Upper lobe of left lung (tissue), 6 donors: ENCODE measurements at regions not wholly inside any gene's neighbourhood (a gene's known extent, or its start where the extent isn't known, plus 50 kb on each side); places are given as distances from the start of the nearest gene placed in this dataset.
"Not testable (repeated sequence)": the region's sequence is repeated elsewhere in the genome, so short reads cannot be mapped to it uniquely, and the experiment has no call there.

ENCODE experiments used
- ATAC-seq, 2 donors: fragments of 200-7000 bp; cut with Tn5 transposase; one replicate each; pipeline ENCODE4 v1.9.1; 2022; ENCODE audit warnings: mild to moderate bottlenecking in 2 of 2, moderate library complexity in 2 of 2; ENCODE audit not compliant: low FRiP score in 2 of 2
- DNase-seq, 2 donors: peaks; one replicate each; pipeline ENCODE4 v3.0.0-alpha.2; 2019 to 2020
- H3K27ac ChIP-seq, 4 donors: fragments of 200-600 bp; sonication (generic); one replicate each; pipeline ENCODE4 v1.5.1; 2016 to 2019
- H3K27me3 ChIP-seq, 4 donors: fragments of 200-600 bp; sonication (generic); one replicate each; pipeline ENCODE4 v1.5.1; 2017 to 2019
- H3K36me3 ChIP-seq, 4 donors: fragments of 200-600 bp; sonication (generic); one replicate each; pipeline ENCODE4 v1.5.1; 2016 to 2019
- H3K4me1 ChIP-seq, 4 donors: fragments of 200-600 bp; sonication (generic); one replicate each; pipeline ENCODE4 v1.5.1; 2018 to 2019
- H3K4me3 ChIP-seq, 4 donors: fragments of 200-600 bp; sonication (generic); one replicate each; pipeline ENCODE4 v1.5.1; 2017 to 2019; ENCODE audit warnings: mild to moderate bottlenecking in 2 of 4, moderate library complexity in 1 of 4
- H3K9me3 ChIP-seq, 4 donors: fragments of 200-600 bp; sonication (generic); one replicate each; pipeline ENCODE4 v1.5.1; 2018 to 2019
- CTCF ChIP-seq, 6 experiments: fragments of 450-650 bp in 4 of 6; fragments of 200-600 bp in 2 of 6; sonication (generic) in 2 of 6; IDR thresholded peaks; one replicate each; pipeline ENCODE4 v1.5.1; 2016 to 2019; ENCODE audit warnings: antibody characterized with exemption in 6 of 6
- EP300 ChIP-seq, 4 donors: sonication (generic); formaldehyde crosslinking; IDR thresholded peaks; one replicate each; pipeline ENCODE4 v1.5.1; 2017; ENCODE audit warnings: antibody characterized with exemption in 4 of 4, control low read depth in 2 of 4
- POLR2A ChIP-seq, 4 donors: fragments of 450-650 bp; IDR thresholded peaks; one replicate each; pipeline ENCODE4 v1.5.1; 2016 to 2017; ENCODE audit warnings: antibody characterized with exemption in 4 of 4, mild to moderate bottlenecking in 2 of 4
- POLR2AphosphoS5 ChIP-seq, 2 donors: sonication (generic); formaldehyde crosslinking; IDR thresholded peaks; one replicate each; pipeline ENCODE4 v1.5.1; 2017; ENCODE audit warnings: antibody characterized with exemption in 2 of 2
- WGBS, 2 donors: methylation state at CpG; one replicate each; pipeline ENCODE4 v1.1.5; 2017 to 2018; 5-methylcytosine and 5-hydroxymethylcytosine counted together
- donor health status: DM: no; HTN: no; CAD: no; lungs with moderate emphysema.
- donor health status: DM: no; HTN: yes; CAD: no; lungs with severe emphysema.

- Histone ChIP-seq H3K36me3 (no peaks in the 10 kb centered on the region), H3K27me3 (no peaks in the 10 kb centered on the region), H3K4me3 (no peak overlapping the region), H3K4me1 (no peaks in the 10 kb centered on the region), H3K27ac (no peak overlapping the region), H3K9me3 (no peaks in the 10 kb centered on the region)
- ATAC-seq, result no peak
- TF ChIP-seq EP300 (IDR thresholded peaks at IDR 0.05) (no peak), CTCF (IDR thresholded peaks at IDR 0.05) (no peak), POLR2A (IDR thresholded peaks at IDR 0.05) (no peak), POLR2AphosphoS5 (IDR thresholded peaks at IDR 0.05) (no peak)
- no peak for DNase-seq
Observed at GRCh38 chrX:96126182-96126581, 558.5 kb upstream of the DIAPH2 start.

GRCh38 chrX:96128058-96128457 lies 556.6 kb upstream of the DIAPH2 start:
- H3K4me1 ChIP-seq, DNase-seq, H3K36me3 ChIP-seq, H3K4me3 ChIP-seq, H3K9me3 ChIP-seq, H3K27me3 ChIP-seq, H3K27ac ChIP-seq, ATAC-seq: not testable (repeated sequence)
- 87 to 95% methylated on average over 5 of the region's 5 CpGs for WGBS, 2 donors

GRCh38 chrX:96140796-96141195 lies 543.8 kb upstream of the DIAPH2 start:
- ATAC-seq, result no peak

GRCh38 chrX:96147681-96148080 lies 537.0 kb upstream of the DIAPH2 start:
- Histone ChIP-seq H3K9me3 (peaks cover 0 to 4% (median 0%) of the 10 kb centered on the region in 4 donors), H3K27ac (peak overlapping the region in 1 of 4 donors; percentile 34), H3K4me3 (no peak overlapping the region), H3K27me3 (no peaks in the 10 kb centered on the region), H3K36me3 (no peaks in the 10 kb centered on the region), H3K4me1 (no peaks in the 10 kb centered on the region)
- DNase-seq, result no peak
- TF ChIP-seq EP300 (IDR thresholded peaks at IDR 0.05) (no peak), CTCF (IDR thresholded peaks at IDR 0.05) (no peak), POLR2AphosphoS5 (IDR thresholded peaks at IDR 0.05) (no peak), POLR2A (IDR thresholded peaks at IDR 0.05) (no peak)
- ATAC-seq, result no peak

More at GRCh38 chrX:96140796-96141195, 543.8 kb upstream of the DIAPH2 start:
- no peak overlapping the region for H3K4me3 ChIP-seq
- 26 to 48% methylated on average over 1 of the region's 1 CpG for WGBS, 2 donors
- no peaks in the 10 kb centered on the region for H3K36me3 ChIP-seq
- TF ChIP-seq EP300 (IDR thresholded peaks at IDR 0.05) (no peak), POLR2AphosphoS5 (IDR thresholded peaks at IDR 0.05) (no peak), CTCF (IDR thresholded peaks at IDR 0.05) (no peak), POLR2A (IDR thresholded peaks at IDR 0.05) (no peak)
- H3K27me3 ChIP-seq, result no peaks in the 10 kb centered on the region
- no peak overlapping the region for H3K27ac ChIP-seq
- no peaks in the 10 kb centered on the region for H3K9me3 ChIP-seq
- no peak for DNase-seq
- H3K4me1 ChIP-seq, result no peaks in the 10 kb centered on the region

GRCh38 chrX:96170626-96171025 lies 514.0 kb upstream of the DIAPH2 start:
- H3K27ac ChIP-seq, result no peak overlapping the region
- no peaks in the 10 kb centered on the region for H3K36me3 ChIP-seq
- TF ChIP-seq EP300 (IDR thresholded peaks at IDR 0.05) (no peak), POLR2A (IDR thresholded peaks at IDR 0.05) (no peak), POLR2AphosphoS5 (IDR thresholded peaks at IDR 0.05) (no peak), CTCF (IDR thresholded peaks at IDR 0.05) (no peak)
- ATAC-seq (no peak), DNase-seq (no peak)
- H3K27me3 ChIP-seq, result no peaks in the 10 kb centered on the region
- WGBS, 2 donors, result 64 to 94% methylated on average over 1 of the region's 1 CpG
- no peaks in the 10 kb centered on the region for H3K4me1 ChIP-seq
- H3K4me3 ChIP-seq, result no peak overlapping the region
- H3K9me3 ChIP-seq, result no peaks in the 10 kb centered on the region
